GM13976 (cell line): ENCODE measurements at regions not wholly inside any gene's neighbourhood (a gene's known extent, or its start where the extent isn't known, plus 50 kb on each side); places are given as distances from the start of the nearest gene placed in this dataset.

Experiments
- DNase-seq: peaks from one replicate; pipeline ENCODE4 v3.0.0; 2012; ENCODE audit warnings: low spot score
- in situ Hi-C: fragments of 300-500 bp; cut with MboI; formaldehyde crosslinking; loops from one replicate; pipeline ENCODE4 v1.12.0; 2022; ENCODE audit warnings: low sequenced_read_pairs, mixed read lengths, inconsistent platforms; ENCODE audit not compliant: unreplicated experiment
- TF ChIP-seq, protein P1 (sequence below): IDR thresholded peaks from 2 replicates; pipeline ENCODE4 v1.5.1; 2012; ENCODE audit warnings: borderline replicate concordance, mild to moderate bottlenecking; ENCODE audit not compliant: insufficient read depth; ENCODE audit errors: extremely low read depth, missing control alignments, control extremely low read depth

DNA sequence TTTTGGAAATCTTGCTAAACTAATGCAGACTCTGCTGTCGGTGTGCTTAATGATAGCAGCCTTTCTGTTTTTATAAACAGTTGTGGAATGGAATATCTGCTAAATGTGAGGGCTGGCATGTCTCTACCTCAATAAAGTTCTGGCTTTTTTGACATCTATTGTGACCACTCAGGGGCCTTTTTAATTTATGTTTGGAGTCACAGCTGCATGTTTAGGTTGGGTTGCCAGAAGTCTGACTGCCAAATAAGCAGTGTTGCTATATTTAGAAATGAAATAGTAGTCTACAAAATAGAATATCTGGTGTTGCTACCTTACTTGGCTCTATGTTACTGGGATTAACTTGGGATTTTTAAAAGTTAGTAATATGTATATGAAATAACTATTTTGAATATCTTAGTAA lies 125.1 kb upstream of the LOC128125822 start:
- TF ChIP-seq, protein P1, sequence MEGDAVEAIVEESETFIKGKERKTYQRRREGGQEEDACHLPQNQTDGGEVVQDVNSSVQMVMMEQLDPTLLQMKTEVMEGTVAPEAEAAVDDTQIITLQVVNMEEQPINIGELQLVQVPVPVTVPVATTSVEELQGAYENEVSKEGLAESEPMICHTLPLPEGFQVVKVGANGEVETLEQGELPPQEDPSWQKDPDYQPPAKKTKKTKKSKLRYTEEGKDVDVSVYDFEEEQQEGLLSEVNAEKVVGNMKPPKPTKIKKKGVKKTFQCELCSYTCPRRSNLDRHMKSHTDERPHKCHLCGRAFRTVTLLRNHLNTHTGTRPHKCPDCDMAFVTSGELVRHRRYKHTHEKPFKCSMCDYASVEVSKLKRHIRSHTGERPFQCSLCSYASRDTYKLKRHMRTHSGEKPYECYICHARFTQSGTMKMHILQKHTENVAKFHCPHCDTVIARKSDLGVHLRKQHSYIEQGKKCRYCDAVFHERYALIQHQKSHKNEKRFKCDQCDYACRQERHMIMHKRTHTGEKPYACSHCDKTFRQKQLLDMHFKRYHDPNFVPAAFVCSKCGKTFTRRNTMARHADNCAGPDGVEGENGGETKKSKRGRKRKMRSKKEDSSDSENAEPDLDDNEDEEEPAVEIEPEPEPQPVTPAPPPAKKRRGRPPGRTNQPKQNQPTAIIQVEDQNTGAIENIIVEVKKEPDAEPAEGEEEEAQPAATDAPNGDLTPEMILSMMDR = no peak
- in situ Hi-C loops = no loop called here
- no peak for DNase-seq

DNA sequence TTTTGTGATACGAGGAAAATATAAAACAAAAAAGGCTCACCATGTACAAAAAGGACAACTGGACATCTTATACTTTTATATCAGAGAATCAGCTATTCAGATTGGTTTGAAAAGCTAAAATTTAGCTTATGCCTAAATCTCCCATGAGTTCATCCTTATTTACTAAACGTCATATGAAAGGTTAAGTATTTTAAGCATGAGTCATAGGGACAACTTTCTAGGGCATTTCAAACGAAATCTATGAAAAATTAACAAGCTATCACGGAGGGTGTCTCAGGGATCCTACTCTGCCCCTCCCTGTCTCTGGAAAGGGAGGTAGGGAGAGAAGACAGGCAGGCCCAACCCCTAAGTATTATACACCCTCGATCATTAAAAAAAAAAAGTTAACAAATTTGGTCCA lies 124.1 kb upstream of the LOC128125822 start:
- TF ChIP-seq, protein P1 = no peak
- no peak for DNase-seq
- in situ Hi-C loops = no loop called here

DNA sequence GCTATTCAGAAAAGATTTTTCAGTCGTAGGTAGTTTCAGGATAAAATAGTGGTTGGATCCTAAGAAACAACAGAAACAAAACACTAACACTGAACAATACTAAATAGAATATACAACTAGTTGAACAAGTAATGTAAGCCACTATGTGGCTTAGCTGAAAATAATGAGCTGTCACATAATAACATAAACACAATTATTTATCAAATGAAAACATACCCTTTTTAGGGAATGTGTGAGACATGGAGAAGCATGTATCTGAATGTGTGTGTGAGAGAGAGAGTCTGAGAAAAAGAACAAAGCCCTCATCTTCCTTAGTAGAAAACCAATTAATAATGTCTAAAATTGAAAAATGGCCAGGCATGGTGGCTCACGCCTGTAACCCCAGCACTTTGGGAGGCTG lies 122.6 kb upstream of the LOC128125822 start:
- no peak for DNase-seq
- TF ChIP-seq, protein P1 = no peak
- in situ Hi-C loops = no loop called here

DNA sequence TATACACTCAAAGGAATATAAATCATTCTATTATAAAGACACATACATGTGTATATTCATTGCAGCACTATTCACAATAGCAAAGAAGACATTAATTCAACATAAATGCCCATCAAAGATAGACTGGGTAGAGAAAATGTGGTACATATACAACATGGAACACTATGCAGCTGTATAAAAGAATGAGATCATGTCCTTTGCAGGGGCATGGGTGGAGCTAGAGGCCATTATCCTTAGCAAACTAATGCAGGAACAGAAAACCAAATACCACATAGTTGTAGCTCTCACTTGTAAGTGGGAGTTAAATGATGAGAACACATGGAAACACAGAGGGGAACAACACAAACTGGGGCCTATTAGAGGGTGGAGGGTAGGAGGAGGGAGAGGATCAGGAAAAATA lies 121.0 kb upstream of the LOC128125822 start:
- TF ChIP-seq, protein P1 = no peak
- in situ Hi-C loops = no loop called here
- no peak for DNase-seq

DNA sequence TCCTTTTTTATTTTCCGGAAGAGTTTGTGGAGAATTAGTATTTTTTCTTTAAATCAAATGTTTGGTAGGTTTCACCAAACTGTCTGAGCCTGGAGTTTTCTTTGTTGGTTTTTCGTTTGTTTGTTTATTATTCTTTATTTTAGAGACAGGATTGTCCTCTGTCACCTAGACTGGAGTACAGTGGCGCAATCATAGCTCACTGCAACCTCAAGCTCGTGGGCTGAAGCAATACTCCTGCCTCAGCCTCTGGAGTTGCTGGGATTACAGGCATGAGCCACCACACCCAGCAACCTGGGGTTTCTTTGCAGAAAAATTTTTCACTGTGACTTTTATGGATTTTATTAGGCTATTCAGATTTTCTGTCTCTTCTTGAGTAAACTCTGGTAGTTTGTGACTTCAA lies 120.2 kb upstream of the LOC128125822 start:
- in situ Hi-C loops = no loop called here
- TF ChIP-seq, protein P1 = no peak
- DNase-seq = no peak

DNA sequence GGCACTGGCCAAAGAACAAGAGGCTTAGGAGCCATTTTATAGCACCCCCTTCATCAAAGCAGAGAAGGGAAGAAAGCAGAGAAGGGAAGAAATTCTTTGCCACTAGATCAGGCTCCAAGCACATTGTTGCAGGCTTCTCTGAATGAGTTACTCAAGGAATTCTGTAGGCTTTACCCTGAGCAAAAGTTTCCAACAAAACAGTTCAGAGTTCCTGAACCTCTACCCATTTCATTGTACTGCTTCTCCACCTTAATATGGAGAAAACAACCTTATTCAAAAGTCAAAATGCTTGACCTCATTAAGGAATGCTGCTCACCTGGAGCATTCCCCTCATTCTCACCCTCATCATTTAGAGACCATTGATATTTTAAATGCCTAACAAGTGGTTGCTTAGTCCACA lies 115.5 kb upstream of the LOC128125822 start:
- DNase-seq = no peak
- TF ChIP-seq, protein P1 = no peak
- in situ Hi-C loops = no loop called here
